GM23338 (cell line): ENCODE measurements at regions not wholly inside any gene's neighbourhood (a gene's known extent, or its start where the extent isn't known, plus 50 kb on each side); places are given as distances from the start of the nearest gene placed in this dataset.

Source experiments
- ATAC-seq: fragments of 200-7000 bp; cut with Tn5 transposase; 3 replicates; pipeline ENCODE4 v1.9.1; 2020
- DNase-seq: peaks from one replicate; pipeline ENCODE4 v3.0.0-alpha.2; 2015; ENCODE audit warnings: low spot score
- H2AFZ ChIP-seq: fragments of 200-600 bp; sonication (generic); 2 replicates; pipeline ENCODE4 v1.8.0; 2016; ENCODE audit warnings: antibody characterized with exemption, mild to moderate bottlenecking, moderate library complexity
- H3F3A ChIP-seq: fragments of 200-600 bp; sonication (generic); replicated peaks from 2 replicates; pipeline ENCODE4 v1.8.0; 2017; ENCODE audit warnings: antibody characterized with exemption, mixed run types, low read depth
- H3K27ac ChIP-seq: fragments of 200-600 bp; sonication (generic); 2 replicates; pipeline ENCODE4 v1.6.1; 2016; ENCODE audit warnings: low read depth
- H3K27me3 ChIP-seq: fragments of 200-600 bp; sonication (generic); 2 replicates; pipeline ENCODE4 v1.8.0; 2016; ENCODE audit warnings: mild to moderate bottlenecking, mixed run types, moderate library complexity; ENCODE audit not compliant: insufficient read depth
- H3K36me3 ChIP-seq: fragments of 200-600 bp; sonication (generic); 2 replicates; pipeline ENCODE4 v1.8.0; 2016; ENCODE audit warnings: mild to moderate bottlenecking; ENCODE audit not compliant: insufficient read depth
- H3K4me1 ChIP-seq: fragments of 200-600 bp; sonication (generic); 2 replicates; pipeline ENCODE4 v1.8.0; 2016; ENCODE audit warnings: mild to moderate bottlenecking, moderate library complexity; ENCODE audit not compliant: insufficient read depth
- H3K4me2 ChIP-seq: fragments of 200-600 bp; sonication (generic); 2 replicates; pipeline ENCODE4 v1.7.1; 2017; ENCODE audit warnings: mixed run types
- H3K4me3 ChIP-seq: fragments of 200-600 bp; sonication (generic); 2 replicates; pipeline ENCODE4 v1.6.1; 2016; ENCODE audit warnings: mixed run types
- H3K79me2 ChIP-seq: fragments of 200-600 bp; sonication (generic); replicated peaks from 2 replicates; pipeline ENCODE4 v1.8.0; 2017; ENCODE audit warnings: mild to moderate bottlenecking; ENCODE audit not compliant: insufficient read depth
- H3K9me2 ChIP-seq: fragments of 200-600 bp; sonication (generic); 2 replicates; pipeline ENCODE4 v1.8.0; 2017; ENCODE audit not compliant: insufficient read depth
- H4K20me1 ChIP-seq: fragments of 200-600 bp; sonication (generic); replicated peaks from 2 replicates; pipeline ENCODE4 v1.8.0; 2017; ENCODE audit warnings: mild to moderate bottlenecking; ENCODE audit not compliant: insufficient read depth
- H3K27ac Mint-ChIP-seq: 2 replicates; pipeline ENCODE4 v1.8.0; 2020; ENCODE audit warnings: inconsistent platforms, mild to moderate bottlenecking, moderate library complexity, mixed read lengths
- H3K27me3 Mint-ChIP-seq: 3 replicates; pipeline ENCODE4 v1.8.0; 2022; ENCODE audit warnings: low read depth, mild to moderate bottlenecking, moderate library complexity, mixed read lengths, inconsistent platforms; ENCODE audit not compliant: insufficient read depth, poor library complexity
- H3K36me3 Mint-ChIP-seq: 3 replicates; pipeline ENCODE4 v1.8.0; 2021; ENCODE audit warnings: low read depth, mild to moderate bottlenecking, inconsistent platforms, moderate library complexity, mixed read lengths
- H3K4me1 Mint-ChIP-seq: 3 replicates; pipeline ENCODE4 v1.8.0; 2020; ENCODE audit warnings: mild to moderate bottlenecking, inconsistent platforms, mixed read lengths
- H3K4me3 Mint-ChIP-seq: 3 replicates; pipeline ENCODE4 v1.8.0; 2021; ENCODE audit warnings: moderate library complexity, mild to moderate bottlenecking, inconsistent platforms, mixed read lengths
- H3K9me3 Mint-ChIP-seq: 3 replicates; pipeline ENCODE4 v1.8.0; 2020; ENCODE audit warnings: moderate library complexity, mild to moderate bottlenecking, inconsistent platforms, mixed read lengths
- CREB1 ChIP-seq: fragments of 250-450 bp; sonication (Bioruptor Pico); IDR thresholded peaks from 2 replicates; pipeline ENCODE4 v1.5.0; 2020; ENCODE audit warnings: low read depth, mild to moderate bottlenecking, moderate library complexity
- ETS1 ChIP-seq: IDR thresholded peaks from 2 replicates; pipeline ENCODE4 v1.6.1; 2016; ENCODE audit warnings: antibody characterized with exemption
- EZH2 ChIP-seq: fragments of 200-600 bp; sonication (generic); IDR thresholded peaks from one replicate; pipeline ENCODE4 v1.8.0; 2017; ENCODE audit warnings: antibody characterized with exemption, mild to moderate bottlenecking, low read depth; ENCODE audit not compliant: unreplicated experiment
- NANOG ChIP-seq: IDR thresholded peaks from 2 replicates; pipeline ENCODE4 v1.6.1; 2016; ENCODE audit warnings: antibody characterized with exemption, borderline replicate concordance
- REST ChIP-seq: IDR thresholded peaks from one replicate; pipeline ENCODE4 v1.6.1; 2018; ENCODE audit warnings: antibody characterized with exemption; ENCODE audit not compliant: unreplicated experiment
- ZNF114 ChIP-seq: fragments of 250-450 bp; sonication (Bioruptor Pico); IDR thresholded peaks from 2 replicates; pipeline ENCODE4 v1.5.0; 2020; ENCODE audit warnings: mild to moderate bottlenecking, moderate library complexity
- ZNF462 ChIP-seq: fragments of 250-450 bp; sonication (Bioruptor Pico); IDR thresholded peaks from 2 replicates; pipeline ENCODE4 v1.5.0; 2020; ENCODE audit warnings: mild to moderate bottlenecking, moderate library complexity

GRCh38 chr14:89521988-89522387, 105.0 kb upstream of the FOXN3 start (continued):
- no peak for TF ChIP-seq ZNF462 (CRISPR knock-in tag)
- TF ChIP-seq ETS1 = no peak
- TF ChIP-seq REST = no peak

DNA sequence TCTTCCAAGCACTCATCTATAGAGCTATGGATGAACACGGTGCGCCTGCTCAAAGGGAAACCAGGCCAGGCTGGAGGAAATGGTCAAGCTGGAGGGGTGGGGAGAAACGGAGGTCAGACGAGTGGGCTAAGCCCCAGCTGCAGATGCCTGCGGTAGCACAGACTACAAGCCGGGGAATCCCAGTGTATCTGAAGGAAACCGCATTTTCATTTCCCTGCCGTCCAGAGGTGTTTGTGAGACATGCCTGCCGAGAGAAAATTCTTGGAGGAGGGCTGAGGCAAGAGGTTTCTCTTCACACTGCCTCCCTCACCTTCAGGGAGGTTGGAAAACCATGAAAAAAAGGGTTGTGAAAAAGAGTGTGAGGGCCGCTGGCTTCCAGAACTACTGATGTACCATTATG, 102.0 kb upstream of the FOXN3 start:
- no peak overlapping the region for H3K4me2 ChIP-seq
- TF ChIP-seq REST = no peak
- no peak for TF ChIP-seq NANOG
- no peak for TF ChIP-seq EZH2
- no peak for TF ChIP-seq ZNF114
- TF ChIP-seq CREB1 (CRISPR knock-in tag) = no peak

More for the DNA sequence above, 102.0 kb upstream of the FOXN3 start:
- Mint-ChIP-seq H3K4me3 (no peak overlapping the region), H3K4me1 (peaks cover 14% of the 10 kb centered on the region; the same call in 2 of the 3 replicates), H3K27me3 (peaks cover 6% of the 10 kb centered on the region), H3K27ac (no peak overlapping the region), H3K36me3 (peaks cover 44% of the 10 kb centered on the region; the same call in 2 of the 3 replicates), H3K9me3 (peaks cover 15% of the 10 kb centered on the region; the same call in 2 of the 3 replicates)
- H2AFZ ChIP-seq = no peak overlapping the region
- no peaks in the 10 kb centered on the region; the same call in 1 of the 2 replicates for H3K4me1 ChIP-seq
- no peaks in the 10 kb centered on the region for H3K27me3 ChIP-seq
- ATAC-seq = no peak
- H3K4me3 ChIP-seq = no peak overlapping the region
- peaks cover 8% of the 10 kb centered on the region for H4K20me1 ChIP-seq
- H3K79me2 ChIP-seq = peaks cover 97% of the 10 kb centered on the region
- H3K36me3 ChIP-seq = no peaks in the 10 kb centered on the region
- no peaks in the 10 kb centered on the region for H3F3A ChIP-seq
- H3K27ac ChIP-seq = 0 out of 2 replicates have a peak overlapping the region, but pooled peaks have one; percentile 10
- H3K9me2 ChIP-seq = no peaks in the 10 kb centered on the region
- DNase-seq = no peak
